ENCODE measurements at regions not wholly inside any gene's neighbourhood (a gene's known extent, or its start where the extent isn't known, plus 50 kb on each side); places are given as distances from the start of the nearest gene placed in this dataset.

DNA sequence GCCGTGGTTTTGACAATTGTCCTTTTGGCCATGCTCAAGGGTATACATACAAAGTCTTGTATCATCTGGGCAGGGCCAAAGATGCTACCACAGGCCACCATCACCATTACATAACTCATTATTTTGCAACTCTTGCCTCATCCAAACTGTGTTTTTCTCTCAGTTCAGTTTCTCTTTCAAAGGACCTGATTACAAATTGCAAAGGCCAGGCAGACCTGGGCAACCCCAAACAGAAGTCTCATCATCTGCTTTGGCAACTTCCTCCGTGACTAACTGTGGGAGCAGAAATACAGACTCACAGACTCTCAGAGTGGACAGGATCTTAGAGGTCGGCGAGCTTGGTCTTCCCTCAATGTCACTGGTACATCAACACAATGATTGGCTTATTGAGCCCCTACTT lies 117.8 kb upstream of the NEDD9 start:
- DNase-seq: no peak

- DNase-seq: no peak
These were observed 117.4 kb upstream of the NEDD9 start for GRCh38 chr6:11349880-11350279.

GRCh38 chr6:11346516-11346915 lies 114.0 kb upstream of the NEDD9 start:
- no peak for DNase-seq

DNA sequence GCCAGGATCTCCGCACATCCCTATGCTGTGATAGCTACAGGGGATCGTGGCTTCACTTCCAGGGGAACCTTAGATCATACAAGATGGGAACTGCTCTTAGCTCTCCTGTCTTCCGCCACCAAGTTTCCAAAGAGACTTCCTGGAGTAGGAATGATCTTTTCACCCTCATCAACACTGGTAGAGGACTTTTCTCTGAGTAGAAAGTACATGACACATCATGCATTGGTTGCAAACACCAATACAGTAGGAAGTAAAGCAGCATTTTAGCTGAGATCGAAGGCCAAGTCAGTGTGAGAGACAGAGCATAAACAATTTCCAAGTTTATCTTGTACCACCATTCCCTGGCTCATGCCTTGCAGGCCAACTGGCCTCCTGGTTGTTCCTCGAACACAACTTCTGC lies 113.1 kb upstream of the NEDD9 start:
- no peak for DNase-seq

GRCh38 chr6:11343963-11344723 lies 111.7 kb upstream of the NEDD9 start:
- no peak for DNase-seq

GRCh38 chr6:11341867-11342266 lies 109.4 kb upstream of the NEDD9 start:
- DNase-seq: no peak

GRCh38 chr6:11341303-11341702 lies 108.8 kb upstream of the NEDD9 start:
- no peak for DNase-seq

GRCh38 chr6:11339380-11339779 lies 106.9 kb upstream of the NEDD9 start:
- DNase-seq: no peak

DNA sequence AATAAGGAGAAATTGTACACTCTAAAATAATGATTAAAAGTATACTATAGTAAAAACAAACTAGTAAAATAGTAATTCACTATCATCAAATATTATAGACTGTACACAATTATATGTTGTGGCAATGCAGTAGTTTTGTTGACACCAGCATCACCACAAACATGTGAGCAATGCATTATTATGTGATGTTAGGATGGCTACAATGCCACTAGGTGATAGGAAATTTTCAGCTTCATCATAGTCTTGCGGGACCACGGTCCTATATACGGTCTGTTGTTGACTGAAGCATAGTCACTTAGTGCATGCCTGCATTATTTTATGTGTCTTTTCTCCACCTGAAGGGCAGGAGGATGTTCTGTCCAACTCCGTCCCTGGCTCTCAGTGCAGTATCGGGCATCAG lies 104.8 kb upstream of the NEDD9 start:
- no peak for DNase-seq

GRCh38 chr6:11335826-11336225 lies 103.4 kb upstream of the NEDD9 start:
- DNase-seq: no peak

DNA sequence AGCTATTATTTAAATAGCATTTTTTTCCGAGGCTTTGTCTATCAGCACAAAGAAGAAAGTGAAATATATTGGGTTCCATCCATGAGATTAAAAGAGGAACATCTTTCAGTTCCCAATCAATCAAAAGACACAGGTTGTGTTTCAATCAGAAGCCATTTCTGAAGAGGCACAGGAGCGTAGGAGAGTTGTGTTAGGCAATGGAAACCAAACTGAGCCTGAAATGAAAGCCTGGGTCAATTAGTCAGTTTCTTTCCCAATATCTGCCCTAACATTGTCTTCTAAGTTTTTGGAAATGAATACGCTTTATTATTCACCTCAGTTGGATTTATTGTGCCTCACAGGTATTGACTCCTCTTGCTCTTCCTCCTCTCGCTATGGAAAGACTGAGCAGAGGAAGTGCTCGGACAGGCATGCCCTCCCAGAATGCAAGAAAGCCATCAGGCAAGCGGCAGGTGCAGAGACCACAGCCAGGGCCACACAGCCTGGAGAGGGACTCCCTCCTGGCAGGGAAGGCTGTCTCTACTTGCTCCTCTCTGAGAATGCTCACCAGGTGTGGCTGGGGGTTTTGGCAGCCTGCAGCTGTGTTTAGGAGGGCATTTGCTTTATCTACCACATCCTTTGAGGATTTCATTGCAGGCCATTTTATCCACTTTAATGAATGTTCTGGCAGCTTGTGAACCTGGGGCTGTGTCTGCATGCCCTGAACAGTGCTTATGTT lies 100.8 kb upstream of the NEDD9 start:
- no peak for DNase-seq

DNA sequence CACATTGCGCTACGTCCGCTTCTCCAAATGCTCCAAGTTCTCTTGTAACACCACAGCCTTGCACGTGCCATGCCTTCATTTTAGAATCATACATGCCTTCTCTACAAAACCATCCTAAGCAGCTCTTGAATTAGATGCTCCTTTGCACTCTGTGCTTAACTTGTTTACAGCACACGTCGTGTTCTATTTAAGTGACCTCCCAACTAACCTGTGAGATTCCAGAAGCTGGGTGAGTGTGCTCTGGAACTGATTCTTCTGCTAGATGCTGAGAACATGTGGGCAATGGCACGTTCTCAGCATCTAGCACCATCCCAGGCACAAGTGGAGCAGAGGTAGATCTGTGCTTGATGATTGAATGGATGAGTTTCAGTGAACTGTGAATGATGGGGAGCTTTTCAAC lies 100.0 kb upstream of the NEDD9 start:
- no peak for DNase-seq

GRCh38 chr6:11331111-11331510 lies 98.6 kb upstream of the NEDD9 start:
- DNase-seq: no peak

DNA sequence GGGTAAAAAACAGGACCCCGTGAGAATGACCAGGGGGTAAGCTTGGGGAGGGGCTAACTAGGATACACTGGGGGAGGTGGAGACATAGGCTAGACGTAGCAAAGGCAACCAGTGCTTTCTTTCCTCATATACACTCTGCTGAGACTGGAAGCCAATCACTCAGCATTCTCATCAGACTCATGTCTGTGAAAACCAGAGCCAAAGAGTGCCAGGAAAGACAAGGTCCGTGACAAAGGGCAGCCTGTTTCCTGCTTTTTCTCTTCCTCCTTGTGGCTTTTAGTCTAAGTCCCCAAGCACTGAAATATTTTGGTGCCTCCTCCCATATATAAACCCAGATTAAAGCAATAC lies 97.9 kb upstream of the NEDD9 start:
- DNase-seq: no peak

GRCh38 chr6:11329726-11330412 lies 97.4 kb upstream of the NEDD9 start:
- DNase-seq: no peak

GRCh38 chr6:11328613-11329247 lies 96.3 kb upstream of the NEDD9 start:
- no peak for DNase-seq

DNA sequence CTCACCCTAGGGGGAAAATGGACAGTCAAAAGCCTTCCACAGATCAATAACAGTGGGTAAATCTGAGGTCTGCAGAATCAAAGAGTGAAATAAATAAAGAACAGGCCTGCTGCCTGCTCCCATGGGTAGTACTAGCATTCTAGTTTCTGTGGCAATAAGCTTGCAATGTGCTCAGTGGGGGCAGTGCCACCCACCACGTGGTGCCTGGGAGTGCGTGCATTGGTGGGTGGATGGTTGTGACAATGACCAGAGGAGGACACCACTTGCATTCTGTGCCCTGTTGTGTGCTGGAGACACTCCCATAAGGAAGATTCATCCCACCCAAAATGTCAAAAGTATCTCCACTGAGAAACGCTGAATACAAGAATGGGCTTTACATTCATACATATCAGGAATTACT lies 95.5 kb upstream of the NEDD9 start:
- no peak for DNase-seq

GRCh38 chr6:11326116-11326515 lies 93.6 kb upstream of the NEDD9 start:
- no peak for DNase-seq

DNA sequence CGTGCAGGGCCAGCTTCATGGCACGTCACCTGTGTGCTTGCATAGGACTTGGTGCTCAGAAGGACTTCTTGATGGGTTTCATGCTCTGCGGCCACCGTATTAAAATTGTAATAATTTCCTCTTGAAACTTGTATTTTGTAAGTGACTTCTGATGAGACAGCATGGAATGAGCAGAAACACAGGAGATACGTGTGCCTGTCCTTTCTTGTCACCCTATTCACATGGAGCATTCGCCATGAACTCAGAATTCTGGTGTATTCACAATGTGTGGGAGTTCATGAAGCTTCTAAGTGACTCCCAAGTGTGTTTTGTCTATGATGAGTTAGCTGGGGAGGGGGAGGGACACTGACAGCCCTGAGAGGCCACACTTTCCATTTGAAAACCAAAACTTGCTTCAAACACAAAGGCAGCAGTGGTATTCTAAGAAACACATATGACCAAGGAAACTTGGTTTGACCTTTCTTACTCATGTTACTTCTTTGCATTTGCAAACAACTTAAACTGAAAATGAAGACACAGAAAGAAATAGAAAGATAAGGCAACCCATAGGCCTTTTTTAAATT lies 92.1 kb upstream of the NEDD9 start:
- DNase-seq: no peak

- DNase-seq: no peak
These were observed 91.4 kb upstream of the NEDD9 start for GRCh38 chr6:11323666-11324452.

- no peak for DNase-seq
These were observed 89.9 kb upstream of the NEDD9 start for GRCh38 chr6:11322252-11322885.
